WERI-Rb-1 (cell line): ENCODE measurements at regions not wholly inside any gene's neighbourhood (a gene's known extent, or its start where the extent isn't known, plus 50 kb on each side); places are given as distances from the start of the nearest gene placed in this dataset.

Source experiments
- DNase-seq: peaks from one replicate; pipeline ENCODE4 v3.0.0-alpha.2; 2020
- H3K27ac ChIP-seq: fragments of 250-450 bp; sonication (Bioruptor Pico); 2 replicates; pipeline ENCODE4 v1.5.1; 2020; ENCODE audit warnings: mild to moderate bottlenecking, moderate library complexity
- H3K27me3 ChIP-seq: fragments of 250-450 bp; sonication (Bioruptor Pico); 2 replicates; pipeline ENCODE4 v1.5.1; 2021; ENCODE audit warnings: mild to moderate bottlenecking, low read depth, moderate library complexity; ENCODE audit not compliant: insufficient read depth, severe bottlenecking
- H3K36me3 ChIP-seq: fragments of 250-450 bp; sonication (Bioruptor Pico); 2 replicates; pipeline ENCODE4 v1.5.1; 2020; ENCODE audit warnings: mild to moderate bottlenecking, moderate library complexity
- H3K4me3 ChIP-seq: 2 replicates; pipeline ENCODE4 v1.5.1; 2011; ENCODE audit warnings: low read depth, mild to moderate bottlenecking, control low read depth, low read length
- H3K9me3 ChIP-seq: fragments of 250-450 bp; sonication (Bioruptor Pico); 2 replicates; pipeline ENCODE4 v1.5.1; 2021; ENCODE audit warnings: mild to moderate bottlenecking, moderate library complexity; ENCODE audit not compliant: severe bottlenecking
- CTCF ChIP-seq: IDR thresholded peaks from 2 replicates; pipeline ENCODE4 v1.5.1; 2011; ENCODE audit warnings: low read depth, mild to moderate bottlenecking, control low read depth, inconsistent platforms, low read length

- no peaks in the 10 kb centered on the region for H3K9me3 ChIP-seq
- DNase-seq, result peak; percentile 88
- no peaks in the 10 kb centered on the region for H3K36me3 ChIP-seq
- H3K27ac ChIP-seq, result no peak overlapping the region
- H3K4me3 ChIP-seq, result no peak overlapping the region
- no peaks in the 10 kb centered on the region for H3K27me3 ChIP-seq
- peak; percentile 89 for TF ChIP-seq CTCF
Measured at GRCh38 chr17:34146440-34147043, 108.5 kb upstream of the CCL2 start.

- Histone ChIP-seq H3K36me3 (no peaks in the 10 kb centered on the region), H3K4me3 (no peak overlapping the region), H3K9me3 (no peaks in the 10 kb centered on the region), H3K27me3 (no peaks in the 10 kb centered on the region), H3K27ac (no peak overlapping the region)
- no peak for DNase-seq
- no peak for TF ChIP-seq CTCF
Measured at GRCh38 chr17:34151102-34151501, 104.0 kb upstream of the CCL2 start.

- Histone ChIP-seq H3K9me3 (no peaks in the 10 kb centered on the region), H3K27ac (no peak overlapping the region), H3K36me3 (no peaks in the 10 kb centered on the region), H3K27me3 (no peaks in the 10 kb centered on the region), H3K4me3 (no peak overlapping the region)
- DNase-seq, result no peak
- no peak for TF ChIP-seq CTCF
Measured at GRCh38 chr17:34153991-34154390, 101.1 kb upstream of the CCL2 start.

- no peak for TF ChIP-seq CTCF
- Histone ChIP-seq H3K9me3 (no peaks in the 10 kb centered on the region), H3K27me3 (no peaks in the 10 kb centered on the region), H3K27ac (no peak overlapping the region), H3K36me3 (no peaks in the 10 kb centered on the region), H3K4me3 (no peak overlapping the region)
- DNase-seq, result peak; percentile 58
Measured at GRCh38 chr17:34154961-34155730, 99.9 kb upstream of the CCL2 start.

- Histone ChIP-seq H3K36me3 (no peaks in the 10 kb centered on the region), H3K9me3 (no peaks in the 10 kb centered on the region), H3K4me3 (no peak overlapping the region), H3K27ac (no peak overlapping the region), H3K27me3 (no peaks in the 10 kb centered on the region)
- no peak for TF ChIP-seq CTCF
- no peak for DNase-seq
Measured at GRCh38 chr17:34155947-34156346, 99.1 kb upstream of the CCL2 start.
